H9 (cell line): ENCODE measurements at regions not wholly inside any gene's neighbourhood (a gene's known extent, or its start where the extent isn't known, plus 50 kb on each side); places are given as distances from the start of the nearest gene placed in this dataset.

Experiments
- DNase-seq: peaks from one replicate; pipeline ENCODE4 v3.0.0-alpha.2; 2017
- H2AFZ ChIP-seq: one replicate; pipeline ENCODE4 v1.6.1; 2013; ENCODE audit warnings: mild to moderate bottlenecking, low read length, control low read depth, moderate library complexity
- H2AK5ac ChIP-seq: 2 replicates; pipeline ENCODE4 v1.6.1; 2013; ENCODE audit warnings: low read length, control low read depth, mixed read lengths; ENCODE audit not compliant: insufficient read length
- H2BK120ac ChIP-seq: one replicate; pipeline ENCODE4 v1.6.1; 2013; ENCODE audit warnings: low read depth, mild to moderate bottlenecking, low read length, control low read depth, inconsistent platforms; ENCODE audit not compliant: poor library complexity, severe bottlenecking
- H2BK12ac ChIP-seq: 2 replicates; pipeline ENCODE4 v1.6.1; 2013; ENCODE audit warnings: low read length, control low read depth, mixed read lengths, low read depth; ENCODE audit not compliant: insufficient read length
- H2BK15ac ChIP-seq: 2 replicates; pipeline ENCODE4 v1.6.1; 2013; ENCODE audit warnings: low read depth, low read length, control low read depth
- H2BK20ac ChIP-seq: one replicate; pipeline ENCODE4 v1.6.1; 2013; ENCODE audit warnings: low read depth, mild to moderate bottlenecking, low read length, control low read depth, inconsistent platforms; ENCODE audit not compliant: poor library complexity, severe bottlenecking
- H2BK5ac ChIP-seq: 2 replicates; pipeline ENCODE4 v1.6.1; 2013; ENCODE audit warnings: low read length, control low read depth, mixed read lengths; ENCODE audit not compliant: insufficient read length
- H3K14ac ChIP-seq: 2 replicates; pipeline ENCODE4 v1.6.1; 2013; ENCODE audit warnings: low read length, control low read depth; ENCODE audit not compliant: insufficient read depth
- H3K18ac ChIP-seq: 2 replicates; pipeline ENCODE4 v1.6.1; 2013; ENCODE audit warnings: low read depth, mild to moderate bottlenecking, mixed read lengths, low read length, control low read depth; ENCODE audit not compliant: insufficient read length
- H3K23ac ChIP-seq: 2 replicates; pipeline ENCODE4 v1.6.1; 2013; ENCODE audit warnings: low read length, control low read depth, mixed read lengths, low read depth; ENCODE audit not compliant: insufficient read length
- H3K23me2 ChIP-seq: 2 replicates; pipeline ENCODE4 v1.6.1; 2013; ENCODE audit warnings: low read depth, mild to moderate bottlenecking, mixed read lengths, low read length, control low read depth; ENCODE audit not compliant: insufficient read length, poor library complexity, severe bottlenecking
- H3K27ac ChIP-seq: 2 replicates; pipeline ENCODE4 v1.5.1; 2013; ENCODE audit warnings: low read length, control low read depth, mixed read lengths, low read depth; ENCODE audit not compliant: insufficient read length
- H3K27me3 ChIP-seq: 2 replicates; pipeline ENCODE4 v1.6.1; 2013; ENCODE audit warnings: low read length, control low read depth, inconsistent platforms; ENCODE audit not compliant: insufficient read depth
- H3K4ac ChIP-seq: 2 replicates; pipeline ENCODE4 v1.6.1; 2013; ENCODE audit warnings: low read depth, mild to moderate bottlenecking, control low read depth, inconsistent platforms, low read length, moderate library complexity
- H3K4me1 ChIP-seq: 2 replicates; pipeline ENCODE4 v1.6.1; 2013; ENCODE audit warnings: low read length, control low read depth, inconsistent platforms; ENCODE audit not compliant: insufficient read depth
- H3K4me2 ChIP-seq: 2 replicates; pipeline ENCODE4 v1.6.1; 2013; ENCODE audit warnings: low read length, control low read depth, mixed read lengths; ENCODE audit not compliant: insufficient read length, insufficient read depth
- H3K56ac ChIP-seq: 2 replicates; pipeline ENCODE4 v1.6.1; 2013; ENCODE audit warnings: low read depth, mild to moderate bottlenecking, mixed read lengths, low read length, control low read depth; ENCODE audit not compliant: insufficient read length
- H3K79me1 ChIP-seq: 2 replicates; pipeline ENCODE4 v1.6.1; 2013; ENCODE audit warnings: low read depth, mild to moderate bottlenecking, moderate library complexity, low read length, control low read depth, inconsistent platforms; ENCODE audit not compliant: insufficient read depth, poor library complexity, severe bottlenecking
- H3K79me2 ChIP-seq: 2 replicates; pipeline ENCODE4 v1.6.1; 2013; ENCODE audit warnings: low read length, control low read depth, inconsistent platforms; ENCODE audit not compliant: insufficient read depth
- H3K9ac ChIP-seq: 2 replicates; pipeline ENCODE4 v1.6.1; 2013; ENCODE audit warnings: low read length, control low read depth, mixed read lengths; ENCODE audit not compliant: insufficient read length; ENCODE audit errors: extremely low read depth
- H3K9me3 ChIP-seq: one replicate; pipeline ENCODE4 v1.6.1; 2013; ENCODE audit warnings: low read depth, low read length, inconsistent platforms; ENCODE audit not compliant: control insufficient read depth
- H3T11ph ChIP-seq: one replicate; pipeline ENCODE4 v1.6.1; 2013; ENCODE audit warnings: mild to moderate bottlenecking, low read length, control low read depth, inconsistent platforms
- H4K20me1 ChIP-seq: one replicate; pipeline ENCODE4 v1.6.1; 2013; ENCODE audit not compliant: control insufficient read depth, insufficient read length, insufficient read depth
- H4K5ac ChIP-seq: 2 replicates; pipeline ENCODE4 v1.6.1; 2013; ENCODE audit warnings: low read depth, mild to moderate bottlenecking, mixed read lengths, low read length, control low read depth; ENCODE audit not compliant: insufficient read length
- H4K8ac ChIP-seq: replicated peaks from 2 replicates; pipeline ENCODE4 v1.6.1; 2013; ENCODE audit warnings: low read length, control low read depth, mixed read lengths, low read depth; ENCODE audit not compliant: insufficient read length
- H4K91ac ChIP-seq: 2 replicates; pipeline ENCODE4 v1.6.1; 2013; ENCODE audit warnings: low read depth, mild to moderate bottlenecking, moderate library complexity, mixed read lengths, low read length, control low read depth; ENCODE audit not compliant: insufficient read length
- H3K27ac Mint-ChIP-seq, 3 experiments: 2 replicates in 2 of 3; 3 replicates in 1 of 3; pipeline ENCODE4 v1.8.0; 2020 to 2021; ENCODE audit warnings: mixed read lengths in 3 of 3, mild to moderate bottlenecking in 1 of 3, moderate library complexity in 1 of 3
- H3K27me3 Mint-ChIP-seq: 2 replicates; pipeline ENCODE4 v1.8.0; 2021; ENCODE audit warnings: low read depth, mild to moderate bottlenecking, moderate library complexity, mixed read lengths
- H3K36me3 Mint-ChIP-seq, 3 experiments: 2 replicates in 2 of 3; 3 replicates in 1 of 3; pipeline ENCODE4 v1.8.0; 2020 to 2021; ENCODE audit warnings: low read depth in 3 of 3, mixed read lengths in 3 of 3; ENCODE audit not compliant: insufficient read depth in 1 of 3
- H3K4me1 Mint-ChIP-seq, 2 experiments: 2 replicates each; pipeline ENCODE4 v1.8.0; 2020; ENCODE audit warnings: mixed read lengths in 2 of 2
- H3K4me3 Mint-ChIP-seq, 2 experiments: 2 replicates in 1 of 2; 3 replicates in 1 of 2; pipeline ENCODE4 v1.8.0; 2020 to 2021; ENCODE audit warnings: mild to moderate bottlenecking in 2 of 2, mixed read lengths in 2 of 2, moderate library complexity in 1 of 2
- H3K9me3 Mint-ChIP-seq, 2 experiments: 2 replicates in 1 of 2; 3 replicates in 1 of 2; pipeline ENCODE4 v1.8.0; 2020; ENCODE audit warnings: mild to moderate bottlenecking in 2 of 2, mixed read lengths in 2 of 2, moderate library complexity in 1 of 2
- CTCF ChIP-seq: fragments of 200-600 bp; sonication (generic); conservative IDR thresholded peaks from 3 replicates; pipeline ENCODE4 v1.8.0; 2021; ENCODE audit warnings: antibody characterized with exemption, mild to moderate bottlenecking

GRCh38 chr10:93177511-93177910 is 103.8 kb downstream of the CYP26A1 start:
- peaks cover 12% of the 10 kb centered on the region in 2 experiments for H3K4me1 Mint-ChIP-seq
- H2AFZ ChIP-seq = no peak overlapping the region
- no peaks in the 10 kb centered on the region for H3K9me3 ChIP-seq
- no peaks in the 10 kb centered on the region for H3K9me3 Mint-ChIP-seq
- no peaks in the 10 kb centered on the region for H3K27me3 ChIP-seq
- no peak overlapping the region for H2AK5ac ChIP-seq
- no peak for DNase-seq
- no peak overlapping the region for H2BK120ac ChIP-seq
- no peak overlapping the region for H3K4ac ChIP-seq
- no peaks in the 10 kb centered on the region for H3K4me1 ChIP-seq
- H2BK5ac ChIP-seq = no peak overlapping the region
- no peak overlapping the region for H3K4me2 ChIP-seq
- no peak overlapping the region for H3K18ac ChIP-seq
- no peak overlapping the region for H3K27ac ChIP-seq
- H3K36me3 Mint-ChIP-seq = no peaks in the 10 kb centered on the region
- H4K91ac ChIP-seq = no peak overlapping the region
- no peaks in the 10 kb centered on the region for H3K79me2 ChIP-seq
- no peak overlapping the region for H4K5ac ChIP-seq
- H3K4me3 Mint-ChIP-seq = no peak overlapping the region
- H3K23ac ChIP-seq = no peak overlapping the region
- no peak overlapping the region for H2BK15ac ChIP-seq
- H4K8ac ChIP-seq = no peak overlapping the region
- no peak overlapping the region for H3T11ph ChIP-seq
- H3K56ac ChIP-seq = no peak overlapping the region
- H4K20me1 ChIP-seq = no peaks in the 10 kb centered on the region
- H3K14ac ChIP-seq = no peak overlapping the region
- H3K79me1 ChIP-seq = no peaks in the 10 kb centered on the region
- H3K9ac ChIP-seq = no peak overlapping the region
- H3K23me2 ChIP-seq = no peaks in the 10 kb centered on the region
- no peak overlapping the region for H2BK20ac ChIP-seq
- H3K27ac Mint-ChIP-seq = no peak overlapping the region
- no peak overlapping the region for H2BK12ac ChIP-seq
- no peak for TF ChIP-seq CTCF
- peaks cover 7% of the 10 kb centered on the region for H3K27me3 Mint-ChIP-seq
